ENCODE measurements at regions not wholly inside any gene's neighbourhood (a gene's known extent, or its start where the extent isn't known, plus 50 kb on each side); places are given as distances from the start of the nearest gene placed in this dataset.

DNA sequence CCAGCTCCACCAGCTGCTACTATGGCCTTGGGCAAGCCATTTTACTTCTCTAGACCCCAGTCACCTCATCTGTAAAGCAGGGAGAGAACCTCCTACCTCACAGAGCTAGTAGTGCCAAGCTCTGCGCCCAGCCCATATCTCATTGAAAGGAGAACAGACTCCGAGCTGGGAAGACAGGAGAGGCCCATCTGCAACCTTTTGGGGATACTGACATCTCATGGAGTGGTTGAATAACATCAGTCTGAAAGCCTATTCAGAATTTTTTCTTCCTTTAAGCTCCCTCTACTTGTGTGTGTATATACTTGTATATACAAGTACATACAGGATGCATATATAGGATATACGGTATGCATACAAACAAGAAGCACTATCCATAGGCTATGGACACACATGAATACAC, 279.5 kb upstream of the POU3F1 start (continued):
- TF ChIP-seq, protein P1, sequence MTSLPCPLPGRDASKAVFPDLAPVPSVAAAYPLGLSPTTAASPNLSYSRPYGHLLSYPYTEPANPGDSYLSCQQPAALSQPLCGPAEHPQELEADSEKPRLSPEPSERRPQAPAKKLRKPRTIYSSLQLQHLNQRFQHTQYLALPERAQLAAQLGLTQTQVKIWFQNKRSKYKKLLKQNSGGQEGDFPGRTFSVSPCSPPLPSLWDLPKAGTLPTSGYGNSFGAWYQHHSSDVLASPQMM (CRISPR knock-in tag; IDR thresholded peaks at IDR 0.05), result no peak
- TF ChIP-seq, protein P2, sequence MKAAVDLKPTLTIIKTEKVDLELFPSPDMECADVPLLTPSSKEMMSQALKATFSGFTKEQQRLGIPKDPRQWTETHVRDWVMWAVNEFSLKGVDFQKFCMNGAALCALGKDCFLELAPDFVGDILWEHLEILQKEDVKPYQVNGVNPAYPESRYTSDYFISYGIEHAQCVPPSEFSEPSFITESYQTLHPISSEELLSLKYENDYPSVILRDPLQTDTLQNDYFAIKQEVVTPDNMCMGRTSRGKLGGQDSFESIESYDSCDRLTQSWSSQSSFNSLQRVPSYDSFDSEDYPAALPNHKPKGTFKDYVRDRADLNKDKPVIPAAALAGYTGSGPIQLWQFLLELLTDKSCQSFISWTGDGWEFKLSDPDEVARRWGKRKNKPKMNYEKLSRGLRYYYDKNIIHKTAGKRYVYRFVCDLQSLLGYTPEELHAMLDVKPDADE (conservative IDR thresholded peaks at IDR 0.05; ENCODE audit: control insufficient read depth, low read depth, low read length), result no peak

DNA sequence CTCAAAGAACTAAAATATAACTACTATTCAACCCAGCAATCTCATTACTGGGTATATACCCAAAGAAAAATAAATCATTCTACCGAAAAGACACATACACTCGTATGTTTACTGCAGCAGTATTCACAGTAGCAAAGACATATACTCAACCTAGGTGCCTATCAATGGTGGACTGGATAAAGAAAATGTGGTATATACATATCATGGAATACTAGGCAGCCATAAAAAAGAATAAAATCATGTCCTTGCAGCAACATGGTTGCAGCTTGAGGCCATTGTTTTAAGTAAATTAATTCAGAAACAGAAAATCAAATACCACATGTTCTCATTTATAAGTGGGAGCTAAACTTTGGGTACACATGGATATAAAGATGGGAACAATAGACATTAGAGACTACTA, 266.2 kb upstream of the POU3F1 start:
- TF ChIP-seq BCOR (IDR thresholded peaks at IDR 0.05), result peak; percentile 70
- no peak for TF ChIP-seq ATF1 (CRISPR knock-in tag; IDR thresholded peaks at IDR 0.05)
- TF ChIP-seq ATF1 (tag; IDR thresholded peaks at IDR 0.05), result 0 out of 2 replicates have a peak, but pooled peaks have one; percentile 5
- peak; percentile 66 for TF ChIP-seq RBM25 (IDR thresholded peaks at IDR 0.05; ENCODE audit: low read depth, low read length, severe bottlenecking)
- TF ChIP-seq ZNF146 (CRISPR knock-in tag; IDR thresholded peaks at IDR 0.05; ENCODE audit: unreplicated experiment), result peak; percentile 88
- TF ChIP-seq, protein P3, sequence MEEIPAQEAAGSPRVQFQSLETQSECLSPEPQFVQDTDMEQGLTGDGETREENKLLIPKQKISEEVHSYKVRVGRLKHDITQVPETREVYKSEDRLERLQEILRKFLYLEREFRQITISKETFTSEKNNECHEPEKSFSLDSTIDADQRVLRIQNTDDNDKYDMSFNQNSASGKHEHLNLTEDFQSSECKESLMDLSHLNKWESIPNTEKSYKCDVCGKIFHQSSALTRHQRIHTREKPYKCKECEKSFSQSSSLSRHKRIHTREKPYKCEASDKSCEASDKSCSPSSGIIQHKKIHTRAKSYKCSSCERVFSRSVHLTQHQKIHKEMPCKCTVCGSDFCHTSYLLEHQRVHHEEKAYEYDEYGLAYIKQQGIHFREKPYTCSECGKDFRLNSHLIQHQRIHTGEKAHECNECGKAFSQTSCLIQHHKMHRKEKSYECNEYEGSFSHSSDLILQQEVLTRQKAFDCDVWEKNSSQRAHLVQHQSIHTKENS (CRISPR knock-in tag; IDR thresholded peaks at IDR 0.05), result no peak
- peak in 1 of 2 experiments; percentile 33; a peak in 1 of 4 replicates for TF ChIP-seq KDM1A (IDR thresholded peaks at IDR 0.05)

More for the DNA sequence above, 266.2 kb upstream of the POU3F1 start:
- intact Hi-C loops (cut with micrococcal nuclease), result no loop called here
- Histone ChIP-seq H3K9ac (ENCODE audit: insufficient read depth in 1 of 2, low read depth in 2 of 2, low read length in 2 of 2) (no peak overlapping the region), H3K27ac (ENCODE audit: extremely low read depth, low read depth, low read length) (no peak overlapping the region), H2AFZ (ENCODE audit: low read depth, low read length) (peak overlapping the region; percentile 88; the same call in 1 of the 2 replicates), H3K36me3 (ENCODE audit: control insufficient read depth, insufficient read depth, low read length) (no peaks in the 10 kb centered on the region), H4K20me1 (replicated peaks; ENCODE audit: control insufficient read depth, insufficient read depth, low read length) (no peaks in the 10 kb centered on the region), H3K27me3 (ENCODE audit: control insufficient read depth in 2 of 2, insufficient read depth in 2 of 2, low read length in 2 of 2) (no peaks in the 10 kb centered on the region), H3K4me3 (no peak overlapping the region), H3K4me2 (ENCODE audit: insufficient read depth, low read length) (no peak overlapping the region), H3K9me1 (ENCODE audit: control insufficient read depth, insufficient read depth, low read length) (no peaks in the 10 kb centered on the region), H3K79me2 (ENCODE audit: control insufficient read depth, insufficient read depth, low read length) (no peaks in the 10 kb centered on the region), H3K9me3 (replicated peaks; ENCODE audit: control insufficient read depth, insufficient read depth, low read depth, low read length) (no peaks in the 10 kb centered on the region), H3K4me1 (replicated peaks in 1 of 2; ENCODE audit: control insufficient read depth in 2 of 2, insufficient read depth in 2 of 2, low read length in 2 of 2) (peaks cover 16 to 25% of the 10 kb centered on the region in 2 experiments; a peak in 4 of 5 replicates)
- DNase-seq (ENCODE audit: extremely low read depth in 1 of 4, low spot score in 3 of 4) (no peak), FAIRE-seq (no peak), ATAC-seq (no peak)
- in situ Hi-C loops (cut with MboI), result no loop called here
- 67% methylated on average over 2 of the region's 2 CpGs for WGBS (ENCODE audit: insufficient coverage, low coverage, missing lambda C conversion rate)
- POLR2A ChIA-PET, result interaction anchor here (0.9 kb wide), 1 partner anchor 11 kb away, joined by 3 read pairs; no protein-coding TSS in a partner anchor
- CTCF ChIA-PET (ENCODE audit: low intra/inter-chr PET ratio), result no interaction called here
- no TSS peak for BruUV-seq (replicated peaks)

Measured in K562 (cell line).